ENCODE measurements at regions not wholly inside any gene's neighbourhood (a gene's known extent, or its start where the extent isn't known, plus 50 kb on each side); places are given as distances from the start of the nearest gene placed in this dataset.

DNA sequence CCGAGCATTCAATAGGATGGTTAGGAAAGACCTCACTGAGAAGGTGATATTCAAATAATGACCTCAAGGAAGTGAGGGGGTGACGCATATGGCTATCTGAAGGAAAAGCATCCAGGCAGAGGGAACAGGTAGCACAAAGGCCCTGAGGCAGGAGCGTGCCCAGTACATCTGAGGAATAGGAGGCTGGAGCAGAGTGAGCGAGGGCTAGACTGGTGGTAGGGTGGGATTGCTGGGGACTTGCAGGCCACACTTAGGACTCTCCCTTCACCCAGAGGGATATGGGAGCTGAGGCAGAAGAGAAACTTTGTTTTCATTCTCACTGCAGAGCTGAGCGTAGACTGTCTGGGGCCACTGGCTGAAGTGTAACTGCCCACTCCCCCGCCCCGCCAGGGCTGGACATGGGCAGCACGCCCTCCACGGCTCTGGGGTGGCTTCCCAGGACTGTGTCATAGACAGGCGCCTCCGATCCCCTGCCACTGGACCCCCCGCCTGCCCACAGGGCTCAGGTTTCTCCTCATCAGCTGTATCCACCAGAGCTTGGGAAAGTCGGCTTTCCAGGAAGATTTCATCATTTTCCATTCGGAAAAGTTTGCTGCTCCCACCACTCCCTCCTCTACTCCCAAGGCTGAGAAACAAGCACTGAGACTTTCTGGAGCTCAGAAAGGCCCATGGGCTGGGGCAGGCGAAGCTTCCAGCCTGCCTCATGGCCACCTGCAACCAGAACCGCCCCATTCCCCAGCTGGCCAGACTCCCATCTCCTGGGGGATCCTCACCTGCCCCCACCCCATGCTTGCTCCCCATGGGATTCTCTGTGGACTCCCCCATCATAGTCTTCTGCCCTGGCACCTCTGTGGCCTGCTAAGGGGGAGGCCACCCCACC lies 142.6 kb downstream of the MRPL14 start:
- Histone ChIP-seq H3K79me2 (ENCODE audit: insufficient read depth, low read length) (no peaks in the 10 kb centered on the region), H3F3A (ENCODE audit: low read depth) (no peaks in the 10 kb centered on the region), H3K4me3 (ENCODE audit: low read length, poor library complexity, severe bottlenecking) (no peak overlapping the region), H3K27me3 (ENCODE audit: insufficient read depth, low read length, poor library complexity, severe bottlenecking) (no peaks in the 10 kb centered on the region), H3K9me2 (replicated peaks; ENCODE audit: low read depth, low read length) (no peaks in the 10 kb centered on the region), H3K9ac (ENCODE audit: low read depth, low read length, poor library complexity, severe bottlenecking) (no peak overlapping the region), H3K9me3 (ENCODE audit: insufficient read depth, low read depth, low read length) (no peaks in the 10 kb centered on the region), H4K20me1 (ENCODE audit: insufficient read depth, low read length, poor library complexity, severe bottlenecking) (no peaks in the 10 kb centered on the region), H2AFZ (ENCODE audit: low read length) (no peak overlapping the region), H3K4me1 (ENCODE audit: insufficient read depth, low read length, poor library complexity, severe bottlenecking) (no peaks in the 10 kb centered on the region), H3K36me3 (ENCODE audit: insufficient read depth, low read length) (no peaks in the 10 kb centered on the region), H3K4me2 (ENCODE audit: low read depth, low read length, poor library complexity, severe bottlenecking) (no peak overlapping the region)
- TF ChIP-seq, protein P1, sequence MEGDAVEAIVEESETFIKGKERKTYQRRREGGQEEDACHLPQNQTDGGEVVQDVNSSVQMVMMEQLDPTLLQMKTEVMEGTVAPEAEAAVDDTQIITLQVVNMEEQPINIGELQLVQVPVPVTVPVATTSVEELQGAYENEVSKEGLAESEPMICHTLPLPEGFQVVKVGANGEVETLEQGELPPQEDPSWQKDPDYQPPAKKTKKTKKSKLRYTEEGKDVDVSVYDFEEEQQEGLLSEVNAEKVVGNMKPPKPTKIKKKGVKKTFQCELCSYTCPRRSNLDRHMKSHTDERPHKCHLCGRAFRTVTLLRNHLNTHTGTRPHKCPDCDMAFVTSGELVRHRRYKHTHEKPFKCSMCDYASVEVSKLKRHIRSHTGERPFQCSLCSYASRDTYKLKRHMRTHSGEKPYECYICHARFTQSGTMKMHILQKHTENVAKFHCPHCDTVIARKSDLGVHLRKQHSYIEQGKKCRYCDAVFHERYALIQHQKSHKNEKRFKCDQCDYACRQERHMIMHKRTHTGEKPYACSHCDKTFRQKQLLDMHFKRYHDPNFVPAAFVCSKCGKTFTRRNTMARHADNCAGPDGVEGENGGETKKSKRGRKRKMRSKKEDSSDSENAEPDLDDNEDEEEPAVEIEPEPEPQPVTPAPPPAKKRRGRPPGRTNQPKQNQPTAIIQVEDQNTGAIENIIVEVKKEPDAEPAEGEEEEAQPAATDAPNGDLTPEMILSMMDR (conservative IDR thresholded peaks at IDR 0.05; ENCODE audit: low read length) = no peak
- no peak for TF ChIP-seq EZH2phosphoT487 (IDR thresholded peaks at IDR 0.05; ENCODE audit: borderline replicate concordance)

DNA sequence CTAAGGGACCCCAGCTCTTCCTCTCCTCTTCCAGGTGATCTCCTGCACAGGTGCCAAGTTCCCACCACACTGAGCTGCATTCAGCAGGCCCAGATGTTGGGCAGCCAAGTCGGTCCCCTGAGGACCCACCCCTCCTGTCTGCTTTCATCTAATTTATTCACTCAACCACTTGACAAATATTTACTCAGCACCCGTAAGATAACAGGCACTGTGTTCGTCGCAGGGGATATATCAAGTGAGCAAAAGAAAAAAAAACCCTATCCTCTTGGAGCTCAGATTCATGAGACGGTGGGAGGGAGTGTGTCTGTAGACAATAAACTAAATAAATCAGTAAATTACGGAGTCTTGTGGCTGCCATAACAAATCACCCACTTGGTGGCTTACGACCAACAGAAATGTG lies 143.6 kb downstream of the MRPL14 start:
- no peak overlapping the region for H3K4me3 ChIP-seq (ENCODE audit: low read length, poor library complexity, severe bottlenecking)
- no peaks in the 10 kb centered on the region for H3F3A ChIP-seq (ENCODE audit: low read depth)
- no peaks in the 10 kb centered on the region for H3K79me2 ChIP-seq (ENCODE audit: insufficient read depth, low read length)
- no peaks in the 10 kb centered on the region for H3K27me3 ChIP-seq (ENCODE audit: insufficient read depth, low read length, poor library complexity, severe bottlenecking)
- TF ChIP-seq, protein P1 (conservative IDR thresholded peaks at IDR 0.05; ENCODE audit: low read length) = no peak
- no peak for TF ChIP-seq EZH2phosphoT487 (IDR thresholded peaks at IDR 0.05; ENCODE audit: borderline replicate concordance)
- H3K36me3 ChIP-seq (ENCODE audit: insufficient read depth, low read length) = no peaks in the 10 kb centered on the region
- no peaks in the 10 kb centered on the region for H3K4me1 ChIP-seq (ENCODE audit: insufficient read depth, low read length, poor library complexity, severe bottlenecking)
- no peak overlapping the region for H2AFZ ChIP-seq (ENCODE audit: low read length)
- H3K9me3 ChIP-seq (ENCODE audit: insufficient read depth, low read depth, low read length) = no peaks in the 10 kb centered on the region
- H4K20me1 ChIP-seq (ENCODE audit: insufficient read depth, low read length, poor library complexity, severe bottlenecking) = no peaks in the 10 kb centered on the region
- no peak overlapping the region for H3K9ac ChIP-seq (ENCODE audit: low read depth, low read length, poor library complexity, severe bottlenecking)
- H3K9me2 ChIP-seq (replicated peaks; ENCODE audit: low read depth, low read length) = no peaks in the 10 kb centered on the region
- H3K4me2 ChIP-seq (ENCODE audit: low read depth, low read length, poor library complexity, severe bottlenecking) = no peak overlapping the region

DNA sequence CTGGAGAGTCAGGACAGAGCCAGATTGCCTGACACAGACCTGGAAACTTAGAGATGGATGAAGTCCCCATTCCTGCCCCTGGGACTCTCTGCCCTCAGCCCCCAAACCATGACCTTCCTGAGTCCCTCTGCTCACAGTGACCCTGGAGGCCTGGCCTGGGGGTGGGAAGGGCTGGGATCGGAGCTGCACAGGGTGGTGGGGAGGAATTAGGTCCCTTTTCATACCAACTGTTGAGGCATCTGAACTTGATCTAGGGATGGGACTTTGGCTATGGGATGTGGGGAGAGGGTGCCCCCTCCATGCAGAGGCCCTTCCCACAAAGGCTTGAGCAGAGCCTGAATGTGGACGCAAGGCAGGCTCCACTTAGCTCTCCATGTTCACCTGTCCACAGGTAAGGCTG lies 144.1 kb downstream of the MRPL14 start:
- no peaks in the 10 kb centered on the region for H3F3A ChIP-seq (ENCODE audit: low read depth)
- H3K9me2 ChIP-seq (replicated peaks; ENCODE audit: low read depth, low read length) = no peaks in the 10 kb centered on the region
- no peak overlapping the region for H3K4me2 ChIP-seq (ENCODE audit: low read depth, low read length, poor library complexity, severe bottlenecking)
- no peaks in the 10 kb centered on the region for H3K9me3 ChIP-seq (ENCODE audit: insufficient read depth, low read depth, low read length)
- H3K79me2 ChIP-seq (ENCODE audit: insufficient read depth, low read length) = no peaks in the 10 kb centered on the region
- H3K9ac ChIP-seq (ENCODE audit: low read depth, low read length, poor library complexity, severe bottlenecking) = no peak overlapping the region
- no peak overlapping the region for H3K4me3 ChIP-seq (ENCODE audit: low read length, poor library complexity, severe bottlenecking)
- H3K27me3 ChIP-seq (ENCODE audit: insufficient read depth, low read length, poor library complexity, severe bottlenecking) = no peaks in the 10 kb centered on the region
- no peaks in the 10 kb centered on the region for H3K4me1 ChIP-seq (ENCODE audit: insufficient read depth, low read length, poor library complexity, severe bottlenecking)
- no peak overlapping the region for H2AFZ ChIP-seq (ENCODE audit: low read length)
- H4K20me1 ChIP-seq (ENCODE audit: insufficient read depth, low read length, poor library complexity, severe bottlenecking) = no peaks in the 10 kb centered on the region
- no peaks in the 10 kb centered on the region for H3K36me3 ChIP-seq (ENCODE audit: insufficient read depth, low read length)
- TF ChIP-seq, protein P1 (conservative IDR thresholded peaks at IDR 0.05; ENCODE audit: low read length) = no peak
- no peak for TF ChIP-seq EZH2phosphoT487 (IDR thresholded peaks at IDR 0.05; ENCODE audit: borderline replicate concordance)
